ENCODE measurements at regions not wholly inside any gene's neighbourhood (a gene's known extent, or its start where the extent isn't known, plus 50 kb on each side); places are given as distances from the start of the nearest gene placed in this dataset.
"Not testable (repeated sequence)": the region's sequence is repeated elsewhere in the genome, so short reads cannot be mapped to it uniquely, and the experiment has no call there.

DNA sequence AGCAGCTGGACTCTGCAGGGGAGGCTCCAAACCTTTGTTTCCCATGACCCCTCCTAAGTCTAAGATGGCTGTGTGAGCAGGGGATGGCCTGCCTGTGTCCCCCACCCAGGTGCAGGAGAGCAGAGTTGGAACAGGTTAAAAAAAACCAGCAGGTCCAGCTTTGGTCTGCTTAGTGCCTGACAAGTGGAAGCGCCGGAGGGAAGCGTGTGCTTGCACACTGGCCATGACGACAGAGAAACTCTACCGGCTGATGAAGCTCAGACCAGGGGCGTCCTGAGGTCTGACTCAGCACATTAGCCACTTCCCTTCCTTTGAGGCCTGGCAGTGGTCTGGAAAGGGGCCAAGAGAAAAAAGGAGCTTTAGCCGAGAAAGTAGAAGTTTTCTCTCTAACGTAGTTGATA lies 280.1 kb downstream of the VRK1 start:
- peak; percentile 90 to 96 (median 92) for DNase-seq

DNA sequence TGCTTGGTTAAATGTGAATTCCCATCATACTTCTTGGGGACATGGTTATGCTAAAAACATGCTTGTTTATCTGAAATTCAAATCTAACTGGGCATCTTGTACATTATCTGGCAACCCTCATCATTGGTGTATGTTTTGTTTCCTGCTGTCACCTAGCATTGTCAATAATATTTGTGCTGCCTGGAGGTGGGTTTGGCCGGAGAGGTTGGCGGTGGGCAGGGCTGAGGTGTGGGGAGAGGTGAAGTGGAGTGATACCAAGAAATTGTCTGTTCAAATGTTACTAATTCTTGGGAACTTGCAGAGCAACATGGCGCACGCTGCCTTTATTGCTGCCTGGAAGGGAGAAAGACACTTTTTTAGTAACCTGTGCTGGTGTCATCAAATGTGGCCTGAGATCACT lies 280.5 kb downstream of the VRK1 start:
- DNase-seq: no peak

DNA sequence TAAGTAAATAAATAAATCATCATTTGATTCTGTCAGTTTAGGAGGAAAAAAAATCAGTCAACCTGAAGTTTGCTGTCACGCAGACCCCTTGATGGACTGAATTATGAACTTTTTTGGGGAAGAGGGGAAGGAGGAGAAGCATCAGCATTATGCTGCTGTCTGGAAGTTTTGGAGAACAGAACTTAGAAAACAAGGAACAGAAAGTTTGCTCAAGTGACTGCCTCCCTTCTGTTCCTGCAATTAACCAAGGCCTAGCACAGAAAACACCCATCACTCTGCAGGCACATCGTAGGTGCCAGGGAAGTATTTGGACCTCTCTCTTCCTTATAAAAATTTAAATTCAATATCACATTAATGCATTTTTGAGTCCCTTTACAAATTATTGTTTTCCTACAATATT lies 283.8 kb downstream of the VRK1 start:
- peak; percentile 24 to 67 (median 42) for DNase-seq

DNA sequence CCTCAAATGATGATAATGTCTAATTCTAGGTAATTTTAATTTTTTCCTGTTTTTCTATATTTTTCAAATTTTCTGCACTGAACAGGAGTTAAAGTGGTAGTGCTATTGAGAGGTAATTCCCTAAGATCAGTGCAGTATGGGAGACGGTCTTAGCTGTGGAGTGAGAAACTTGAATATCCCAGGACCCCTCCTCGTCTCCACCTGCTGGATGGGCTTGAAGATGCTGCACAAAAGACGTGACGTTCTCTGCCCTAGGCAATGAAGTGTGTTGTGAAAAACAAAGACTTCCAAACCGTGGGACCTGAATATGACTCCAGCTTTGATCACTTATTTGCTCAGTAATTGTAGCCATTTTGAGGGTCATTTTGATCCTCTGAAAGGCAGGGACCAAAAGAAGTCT lies 298.1 kb downstream of the VRK1 start:
- no peak for DNase-seq

DNA sequence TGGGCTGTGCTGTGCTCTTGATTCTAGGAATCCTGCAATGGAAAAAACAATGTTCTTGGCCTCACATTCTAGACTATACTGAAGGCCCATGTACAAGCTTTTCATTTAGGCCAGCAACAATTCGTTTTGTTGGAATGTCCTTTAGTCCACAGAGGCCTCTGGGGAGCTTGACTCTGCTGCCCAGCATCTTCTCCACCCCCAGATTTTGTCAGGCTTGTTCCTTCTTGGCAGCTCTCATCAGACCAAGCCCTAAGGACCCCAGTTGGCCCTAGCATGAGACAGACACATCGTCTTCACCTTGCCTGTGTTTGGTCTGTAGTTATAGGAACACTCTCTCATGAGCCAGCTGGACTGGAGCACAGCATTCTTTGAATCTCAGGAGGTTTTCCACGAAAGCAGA lies 300.1 kb downstream of the VRK1 start:
- DNase-seq: no peak

DNA sequence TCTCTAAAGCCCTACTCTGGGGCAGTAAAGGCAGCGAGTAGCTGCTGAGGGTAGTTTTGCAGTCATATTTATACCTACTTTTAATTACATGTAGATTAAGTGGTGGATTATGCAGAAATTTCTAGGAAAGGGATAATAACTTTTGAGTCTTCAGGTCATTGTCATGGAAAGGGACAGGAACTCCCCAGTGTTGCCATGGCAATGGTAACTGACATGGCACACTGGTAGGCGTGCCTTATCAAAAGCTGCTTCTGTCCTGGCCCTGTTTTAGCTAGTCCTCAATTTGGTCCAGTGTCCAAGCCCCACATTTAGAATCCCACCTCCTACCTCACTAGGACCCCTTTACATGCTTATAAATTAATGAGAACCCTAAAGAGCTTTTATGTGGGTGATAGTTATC lies 303.1 kb downstream of the VRK1 start:
- DNase-seq: no peak

DNA sequence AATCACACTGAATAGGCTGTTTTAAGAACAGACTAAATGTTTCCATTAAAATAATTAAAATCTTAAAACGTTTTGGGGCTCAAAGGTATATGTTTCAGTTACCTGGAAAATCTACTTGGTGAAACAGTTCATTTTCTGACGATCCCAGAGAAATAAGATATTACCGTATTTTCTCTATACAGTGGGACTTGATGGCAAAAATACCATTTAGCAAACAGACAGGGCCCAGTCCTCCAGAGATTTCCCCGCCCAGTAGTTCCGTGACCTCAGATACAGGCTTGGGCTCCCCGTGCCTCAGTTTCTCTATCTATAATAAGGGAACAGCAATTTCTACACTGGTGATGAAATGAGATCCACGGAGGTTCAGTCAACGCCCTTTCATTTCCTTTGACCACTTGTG lies 304.4 kb downstream of the VRK1 start:
- DNase-seq: no peak

DNA sequence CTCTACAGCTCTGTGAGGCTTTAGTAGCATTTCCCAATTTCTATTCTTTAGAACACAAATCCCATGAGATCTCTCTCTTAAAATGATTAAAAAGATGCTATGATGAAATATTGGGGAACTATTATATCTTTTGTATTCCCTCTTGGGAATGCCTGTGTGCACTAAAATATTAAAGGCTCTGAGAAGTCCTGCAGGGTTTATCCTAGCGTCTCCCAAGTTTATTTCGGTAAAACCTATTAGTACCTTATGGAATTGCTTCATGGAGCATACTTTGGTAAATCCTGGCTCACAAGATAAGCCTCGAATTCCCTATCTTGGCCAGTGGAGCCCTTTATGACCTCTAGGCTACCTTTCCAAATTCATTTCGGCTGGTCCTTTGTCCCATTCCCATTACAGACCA lies 306.8 kb downstream of the VRK1 start:
- DNase-seq: no peak

DNA sequence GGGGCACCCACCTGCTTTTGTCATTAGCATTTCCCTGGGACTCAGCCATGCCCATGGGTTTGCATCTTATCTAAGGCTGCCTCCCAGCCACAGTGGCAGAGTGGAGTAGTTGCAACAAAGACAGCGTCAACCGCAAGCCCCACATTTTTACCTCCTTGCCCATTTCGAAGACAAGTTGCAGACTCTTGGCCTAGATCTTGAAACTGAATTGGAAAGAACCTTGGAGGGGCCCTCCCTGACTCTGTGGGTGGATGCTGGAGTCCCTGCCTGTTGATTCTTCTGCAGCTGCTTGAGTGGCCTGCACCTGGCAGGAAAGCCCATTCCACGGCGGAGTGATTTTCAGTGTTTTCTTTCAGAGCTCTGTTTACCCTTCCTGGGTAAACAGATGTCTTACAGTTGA lies 309.0 kb downstream of the VRK1 start:
- no peak for DNase-seq

DNA sequence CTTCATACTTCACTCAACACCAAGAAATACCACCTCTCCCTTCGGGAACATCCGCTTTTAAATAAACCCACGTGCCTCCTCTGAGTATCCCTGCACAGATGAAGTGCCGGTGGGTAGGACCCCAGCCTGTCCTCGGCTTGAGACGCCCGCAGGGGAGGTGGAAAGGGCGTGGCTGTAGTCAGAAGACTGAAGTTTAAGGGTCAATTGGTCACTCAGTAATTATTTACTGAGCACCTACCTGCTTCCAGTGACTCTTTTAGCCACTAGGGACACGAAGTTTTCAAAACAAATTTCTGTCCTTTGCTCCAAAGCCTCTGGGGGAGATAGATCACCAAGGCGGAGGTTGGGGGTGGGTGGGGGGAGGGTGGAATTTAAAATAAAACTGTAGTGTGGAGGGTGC lies 309.4 kb downstream of the VRK1 start:
- no peak for DNase-seq

DNA sequence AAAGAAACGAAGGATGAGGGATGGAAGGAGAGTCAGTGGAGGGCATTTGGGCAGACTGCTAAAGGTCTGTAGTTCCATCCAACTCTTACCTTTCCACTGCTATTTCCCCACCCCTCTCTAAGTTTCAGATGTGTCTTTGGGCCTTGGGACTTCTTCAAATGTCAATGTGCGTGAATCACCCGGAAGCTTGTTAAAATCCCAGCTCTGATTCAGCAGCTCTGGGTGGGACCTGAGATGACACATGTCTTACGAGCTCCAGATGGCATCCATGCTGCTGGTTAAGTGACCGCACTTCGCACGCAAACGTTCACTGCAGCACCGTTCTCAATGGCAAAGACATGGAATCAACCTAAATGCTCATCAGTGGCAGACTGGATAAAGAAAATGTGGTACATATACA lies 309.9 kb downstream of the VRK1 start:
- DNase-seq: no peak

DNA sequence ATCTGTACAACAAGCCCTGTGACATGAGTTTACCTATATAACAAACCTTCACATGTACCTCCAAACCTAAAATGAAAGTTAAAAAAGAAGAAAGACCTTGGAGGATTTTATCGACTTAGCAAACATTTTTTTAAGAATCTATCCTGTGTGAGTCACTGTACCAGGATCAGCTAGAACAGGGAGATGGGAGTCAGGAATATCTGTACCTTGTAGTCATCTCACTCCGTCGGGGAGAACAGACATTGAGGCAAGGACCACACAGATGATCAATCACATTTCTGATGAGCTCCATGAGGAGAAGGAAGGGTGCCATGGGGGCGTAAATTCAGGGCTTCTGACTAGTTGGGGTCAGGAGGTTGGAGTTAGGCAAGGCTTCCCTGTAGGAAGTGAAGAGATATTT lies 310.6 kb downstream of the VRK1 start:
- no peak for DNase-seq

DNA sequence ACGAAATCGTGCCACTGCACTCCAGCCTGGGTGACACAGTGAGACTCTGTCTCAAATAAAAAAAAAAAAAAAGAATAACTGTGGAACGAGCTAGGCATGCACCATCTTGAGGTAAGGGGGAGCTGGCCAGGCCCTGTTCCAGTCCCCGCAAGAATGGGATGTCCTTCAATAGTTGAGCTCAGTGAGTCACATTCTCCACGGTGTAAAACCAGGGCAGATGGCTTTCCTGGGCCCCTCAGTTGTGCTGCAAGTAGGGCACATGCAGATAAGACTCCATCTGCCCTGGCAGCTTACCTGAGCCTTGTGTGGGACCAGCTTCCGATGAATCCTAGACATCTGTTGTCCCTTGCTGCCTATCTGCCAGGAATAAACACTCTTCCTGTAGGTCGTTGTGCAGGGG lies 312.1 kb downstream of the VRK1 start:
- no peak for DNase-seq

DNA sequence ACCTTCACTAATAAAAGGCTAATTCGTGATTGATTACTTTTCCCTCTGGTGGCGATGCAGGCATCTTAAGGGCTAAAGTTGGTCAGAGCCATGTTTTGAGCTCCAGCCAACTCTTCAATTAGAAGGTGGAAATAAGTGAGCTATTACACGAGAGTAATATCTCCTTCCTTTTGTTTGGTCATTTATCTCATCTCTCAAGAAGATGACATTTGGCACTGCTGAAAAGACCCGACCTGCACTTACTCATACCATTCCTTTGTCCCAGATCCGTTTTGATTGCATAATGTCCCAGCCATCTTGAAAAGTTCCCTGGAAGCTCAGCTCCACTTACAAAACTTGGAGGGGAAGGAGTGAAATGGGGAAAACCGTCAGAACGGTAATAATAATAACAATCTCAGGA lies 316.2 kb downstream of the VRK1 start:
- DNase-seq: no peak

DNA sequence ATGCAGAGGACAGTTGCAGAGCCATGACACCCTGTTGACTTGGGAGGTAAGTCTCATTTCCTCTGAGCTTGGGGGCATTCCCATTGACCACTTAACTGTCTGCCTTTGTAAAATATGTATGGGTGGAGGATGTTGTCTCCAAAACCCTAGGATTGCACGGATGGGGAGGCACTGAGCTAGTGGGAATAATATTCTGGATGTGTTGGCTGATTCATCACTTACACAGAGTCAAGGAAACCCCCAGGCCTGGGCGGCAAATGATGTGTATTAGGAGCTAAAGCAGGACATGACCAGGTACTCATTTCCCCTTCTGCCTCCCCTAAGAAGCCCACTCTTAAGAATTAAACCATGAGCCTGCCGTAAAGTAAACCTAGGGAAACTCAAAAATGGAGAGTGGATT lies 319.4 kb downstream of the VRK1 start:
- no peak for DNase-seq

DNA sequence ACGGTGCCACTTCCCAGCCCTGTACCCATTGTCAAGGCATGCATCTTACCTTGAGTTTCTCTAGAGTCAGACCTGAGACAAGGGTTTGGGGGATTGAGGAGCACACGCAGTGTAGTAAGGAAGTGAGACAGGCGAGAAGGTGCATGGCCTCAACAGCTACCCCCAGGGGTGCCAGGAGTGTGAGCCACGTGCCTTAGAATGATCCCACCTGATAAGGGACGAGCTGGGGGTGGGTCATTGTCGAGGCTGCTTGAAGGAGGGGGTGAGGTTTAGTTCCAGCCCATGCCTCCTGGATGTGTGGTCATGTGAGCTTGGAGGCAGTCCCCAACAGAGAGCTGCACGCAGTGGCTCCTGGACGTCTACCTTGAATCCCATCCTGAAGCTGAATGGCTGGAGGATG lies 320.5 kb downstream of the VRK1 start:
- DNase-seq: no peak

DNA sequence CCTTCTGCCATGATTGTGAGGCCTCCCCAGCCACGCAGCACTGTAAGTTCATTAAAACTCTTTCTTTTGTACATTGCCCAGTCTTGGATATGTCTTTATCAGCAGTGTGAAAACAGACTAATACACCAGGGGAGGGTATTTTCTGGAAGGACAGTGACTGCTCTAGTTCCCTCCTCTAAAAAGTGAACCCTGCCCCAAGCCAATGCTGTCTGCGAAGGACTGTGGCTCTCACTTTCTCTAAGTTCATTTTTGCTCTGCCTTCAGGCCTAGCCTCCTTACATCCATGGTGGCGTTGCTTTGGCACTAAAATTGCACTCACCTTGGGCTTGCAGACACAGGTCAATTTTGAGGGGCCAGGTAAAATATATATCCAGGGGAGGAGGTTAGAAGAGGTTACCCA lies 323.0 kb downstream of the VRK1 start:
- no peak for DNase-seq

DNA sequence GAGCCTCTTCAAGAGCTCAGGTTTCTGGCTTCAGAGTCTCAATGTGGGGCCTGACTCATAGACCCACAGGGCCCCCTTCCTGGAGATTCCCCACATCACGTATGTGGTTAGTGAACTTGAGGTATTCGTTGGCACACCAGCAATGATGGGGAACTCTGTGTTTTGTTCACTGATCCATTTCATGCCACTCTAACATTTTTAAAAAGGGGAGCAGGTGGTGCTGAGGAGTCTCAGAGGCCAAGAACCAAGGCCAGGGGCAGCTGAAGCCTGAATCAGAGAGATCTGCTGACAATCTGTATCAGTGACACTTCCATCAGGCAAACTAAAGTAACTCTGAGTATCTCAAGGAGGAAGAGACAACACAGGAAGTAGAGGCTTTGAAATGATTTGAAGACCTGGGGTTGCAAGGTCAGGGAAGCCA lies 323.4 kb downstream of the VRK1 start:
- DNase-seq: no peak

DNA sequence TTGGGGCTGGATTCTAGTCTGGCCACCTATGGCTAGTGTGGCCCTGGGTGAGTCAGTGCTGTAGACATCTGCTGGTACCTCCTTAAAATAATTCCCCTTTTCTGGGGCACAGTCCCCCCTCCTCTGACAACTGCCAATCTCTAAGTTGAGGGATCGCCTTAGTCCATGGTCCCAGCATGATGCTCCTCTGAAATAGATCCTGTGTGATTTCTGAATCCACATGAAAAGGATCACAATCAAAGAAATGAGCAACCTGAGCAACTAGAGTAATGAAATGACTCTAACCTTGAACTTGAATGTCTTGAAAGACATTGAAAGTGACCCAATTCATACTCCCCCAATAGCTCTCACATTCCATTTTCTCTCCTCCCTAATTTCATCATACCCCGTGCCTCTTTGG lies 332.5 kb downstream of the VRK1 start:
- no peak for DNase-seq

DNA sequence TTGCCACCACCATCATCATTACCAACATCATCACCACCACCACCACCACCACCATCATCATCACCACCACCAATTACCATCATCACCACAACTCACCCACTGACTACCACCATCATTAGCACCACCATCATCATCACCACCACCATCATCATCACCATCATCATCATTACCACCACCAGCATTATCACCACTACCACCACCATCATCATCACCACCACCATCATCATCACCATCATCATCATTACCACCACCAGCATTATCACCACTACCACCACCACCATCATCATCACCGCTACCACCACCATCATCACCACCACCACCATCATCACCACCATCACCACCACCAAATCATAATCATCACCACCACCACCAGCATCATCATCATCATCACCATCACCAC lies 338.7 kb downstream of the VRK1 start:
- not testable (repeated sequence) for DNase-seq

DNA sequence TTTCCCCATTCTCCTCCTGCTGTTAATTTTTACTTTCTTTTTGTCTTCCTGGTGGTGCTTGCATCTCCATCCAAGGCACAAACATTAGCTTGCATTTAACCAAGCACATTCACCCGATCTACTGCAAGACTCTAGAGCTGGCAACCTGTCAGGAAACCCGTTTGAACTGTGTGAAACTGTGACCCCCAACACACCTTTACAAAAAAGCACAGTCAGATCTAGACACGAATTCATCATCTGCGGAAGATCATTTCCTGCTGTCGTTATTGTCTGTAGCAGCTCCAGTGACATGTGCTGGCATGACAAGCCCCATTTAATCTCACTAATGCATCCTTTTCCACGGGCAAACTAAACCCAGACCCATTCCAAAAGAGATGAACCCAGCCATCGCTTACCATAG lies 340.5 kb downstream of the VRK1 start:
- DNase-seq: no peak

DNA sequence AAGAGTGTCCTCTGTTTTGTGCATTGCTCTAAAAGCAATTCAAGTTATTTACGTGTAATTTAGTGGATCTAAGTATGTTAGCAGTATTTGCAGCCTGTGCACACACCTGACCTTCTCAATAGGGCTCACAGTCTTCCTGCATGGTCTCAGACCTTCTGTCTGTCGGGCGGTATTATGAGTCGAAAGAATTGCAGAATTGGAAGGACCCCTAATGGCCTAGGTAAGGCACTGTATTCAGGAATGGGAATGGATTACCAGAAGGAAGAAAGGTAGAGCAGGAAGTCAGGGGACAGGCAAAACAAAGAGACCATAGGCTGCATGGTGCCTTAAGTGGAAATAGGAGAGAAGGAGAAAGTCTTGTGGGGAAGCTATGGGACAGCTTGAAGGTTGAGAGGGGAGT lies 341.6 kb downstream of the VRK1 start:
- DNase-seq: no peak

DNA sequence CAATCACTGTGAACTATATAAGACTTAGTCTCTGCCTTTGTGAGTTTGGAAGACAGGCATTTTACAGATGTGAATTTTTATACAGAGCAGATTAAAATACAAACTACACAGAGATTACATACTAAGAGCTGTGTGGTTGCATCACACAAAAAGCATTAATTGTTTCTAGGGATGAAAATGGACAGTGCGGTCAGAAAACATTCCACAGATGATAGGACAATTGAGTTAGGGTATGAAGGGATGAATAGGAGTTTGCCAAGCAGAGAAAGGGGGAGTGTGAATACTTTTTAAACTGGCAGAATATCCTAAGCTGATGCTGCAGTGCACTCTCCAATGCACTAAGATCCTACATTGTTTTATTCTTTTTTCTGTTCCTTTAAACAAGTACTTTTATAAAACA lies 345.8 kb downstream of the VRK1 start:
- DNase-seq: no peak

DNA sequence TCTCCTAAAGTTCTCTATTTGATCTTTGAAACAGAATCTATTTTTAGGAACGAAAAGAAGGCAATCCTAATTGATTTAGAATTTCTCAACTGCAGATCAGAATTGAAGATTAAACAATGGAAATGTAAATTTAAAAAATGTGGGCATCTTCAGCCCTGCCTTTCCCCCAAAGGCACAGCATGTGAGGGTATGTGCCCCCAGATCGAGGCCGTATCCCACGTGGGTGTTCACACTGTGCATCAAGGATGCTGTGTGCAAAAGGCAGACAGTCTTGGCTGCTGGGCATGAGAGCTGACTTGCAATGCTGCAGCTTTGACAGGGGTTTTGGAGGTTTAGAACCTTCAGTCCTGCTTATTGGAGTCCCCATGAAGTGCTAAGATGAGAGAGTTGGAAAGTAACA lies 346.3 kb downstream of the VRK1 start:
- no peak for DNase-seq

DNA sequence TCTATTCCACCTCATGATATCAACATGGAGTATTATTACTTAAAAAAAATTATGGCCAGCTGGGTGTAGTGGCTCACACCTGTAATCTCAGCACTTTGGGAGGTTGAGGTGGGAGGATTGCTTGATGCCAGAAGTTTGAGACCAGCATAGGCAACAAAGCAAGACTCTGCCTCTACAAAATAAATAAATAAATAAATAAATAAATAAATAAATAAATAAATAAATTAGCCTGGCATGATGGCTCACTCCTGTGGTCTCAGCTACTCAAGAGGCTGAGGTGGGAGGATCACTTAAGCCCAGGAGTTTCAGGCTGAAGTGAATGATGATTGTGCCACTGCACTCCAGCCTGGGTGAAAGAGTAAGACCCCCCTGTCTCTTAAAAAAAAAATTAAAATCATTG lies 350.8 kb downstream of the VRK1 start:
- not testable (repeated sequence) for DNase-seq

DNA sequence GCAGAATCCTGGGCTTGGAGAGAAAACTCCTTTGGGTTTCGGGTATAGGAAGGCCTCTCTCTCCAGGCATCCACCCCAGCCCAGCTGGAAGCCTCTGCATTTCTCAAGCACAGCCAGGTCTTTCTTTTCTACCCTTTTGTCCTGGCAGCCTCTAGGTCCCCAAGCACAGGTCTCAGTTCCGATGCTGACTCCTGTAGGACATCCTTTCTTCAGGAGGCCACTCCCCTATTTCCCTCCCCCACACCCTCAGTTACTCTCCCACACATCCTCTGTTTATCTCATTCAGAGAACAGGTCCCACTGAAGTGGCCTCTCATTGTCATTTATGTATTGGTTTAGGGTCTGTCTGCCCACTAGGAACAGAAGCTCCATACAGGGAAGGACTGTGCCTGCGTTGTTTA lies 352.6 kb downstream of the VRK1 start:
- no peak for DNase-seq
